CD14-positive monocyte (primary cell): ENCODE measurements at regions not wholly inside any gene's neighbourhood (a gene's known extent, or its start where the extent isn't known, plus 50 kb on each side); places are given as distances from the start of the nearest gene placed in this dataset.

Experiments used
- DNase-seq, 3 donors: peaks; one replicate each; pipeline ENCODE4 v3.0.0-alpha.2; 2011 to 2022
- H2AFZ ChIP-seq: 2 replicates; pipeline ENCODE4 v1.6.0; 2012; ENCODE audit warnings: mild to moderate bottlenecking, low read depth, low read length, inconsistent platforms; ENCODE audit not compliant: insufficient read depth, poor library complexity, severe bottlenecking
- H3K27ac ChIP-seq, 2 donors: 1 replicate in 1 of 2; 2 replicates in 1 of 2; pipeline ENCODE4 v1.5.1; 2012 to 2013; ENCODE audit warnings: low read length in 2 of 2, control low read depth in 1 of 2, inconsistent platforms in 1 of 2, low read depth in 1 of 2, mild to moderate bottlenecking in 1 of 2
- H3K27me3 ChIP-seq, 2 donors: one replicate each; pipeline versions ENCODE4 v1.6.0 to v1.6.1; 2011 to 2013; ENCODE audit warnings: low read length in 2 of 2; ENCODE audit not compliant: control insufficient read depth in 2 of 2, insufficient read depth in 2 of 2
- H3K36me3 ChIP-seq, 2 donors: replicated peaks in 1 of 2; 1 replicate in 1 of 2; 2 replicates in 1 of 2; pipeline versions ENCODE4 v1.5.1 to v1.6.1; 2012 to 2013; ENCODE audit warnings: low read length in 2 of 2, control low read depth in 1 of 2, inconsistent platforms in 1 of 2, mild to moderate bottlenecking in 1 of 2; ENCODE audit not compliant: insufficient read depth in 2 of 2, control insufficient read depth in 1 of 2
- H3K4me1 ChIP-seq, 2 donors: 1 replicate in 1 of 2; 2 replicates in 1 of 2; pipeline versions ENCODE4 v1.5.1 to v1.6.1; 2012 to 2013; ENCODE audit warnings: low read length in 2 of 2, control low read depth in 1 of 2, inconsistent platforms in 1 of 2, mild to moderate bottlenecking in 1 of 2, moderate library complexity in 1 of 2; ENCODE audit not compliant: insufficient read depth in 2 of 2, control insufficient read depth in 1 of 2
- H3K4me2 ChIP-seq: replicated peaks from 2 replicates; pipeline ENCODE3; 2012; ENCODE audit warnings: low read length, moderate library complexity, mild to moderate bottlenecking; ENCODE audit not compliant: poor library complexity, severe bottlenecking; ENCODE audit errors: extremely low read depth
- H3K4me3 ChIP-seq, 3 experiments: fragments of 200-600 bp in 1 of 3; sonication (generic) in 1 of 3; replicated peaks in 1 of 3; 1 replicate in 2 of 3; 2 replicates in 1 of 3; pipeline ENCODE4 v1.5.1; 2011 to 2013; ENCODE audit warnings: low read length in 3 of 3, mild to moderate bottlenecking in 3 of 3, control low read depth in 2 of 3, low read depth in 2 of 3, inconsistent platforms in 1 of 3, moderate library complexity in 1 of 3
- H3K79me2 ChIP-seq: 2 replicates; pipeline ENCODE4 v1.6.0; 2012; ENCODE audit warnings: mild to moderate bottlenecking, control low read depth, inconsistent platforms, low read length, moderate library complexity; ENCODE audit not compliant: insufficient read depth
- H3K9ac ChIP-seq: 2 replicates; pipeline ENCODE4 v1.6.0; 2017; ENCODE audit warnings: low read length, mild to moderate bottlenecking; ENCODE audit not compliant: insufficient read depth, poor library complexity, severe bottlenecking
- H3K9me3 ChIP-seq, 2 donors: replicated peaks in 1 of 2; 1 replicate in 1 of 2; 2 replicates in 1 of 2; pipeline versions ENCODE4 v1.5.1 to v1.6.1; 2012 to 2013; ENCODE audit warnings: low read length in 2 of 2, control low read depth in 1 of 2; ENCODE audit not compliant: control insufficient read depth in 1 of 2, insufficient read depth in 1 of 2
- H4K20me1 ChIP-seq: 2 replicates; pipeline ENCODE4 v1.6.0; 2012; ENCODE audit warnings: mild to moderate bottlenecking, low read length, control low read depth, moderate library complexity; ENCODE audit not compliant: insufficient read depth
- H3K27ac Mint-ChIP-seq, 7 donors: one replicate each; pipeline ENCODE4 v1.8.0; 2020; ENCODE audit warnings: mild to moderate bottlenecking in 7 of 7, mixed read lengths in 7 of 7, moderate library complexity in 6 of 7, inconsistent platforms in 2 of 7
- H3K27me3 Mint-ChIP-seq, 3 donors: one replicate each; pipeline ENCODE4 v1.8.0; 2021 to 2022; ENCODE audit warnings: low read depth in 3 of 3, mild to moderate bottlenecking in 3 of 3, mixed read lengths in 3 of 3, moderate library complexity in 3 of 3, inconsistent platforms in 1 of 3
- H3K36me3 Mint-ChIP-seq, 2 donors: one replicate each; pipeline ENCODE4 v1.8.0; 2020; ENCODE audit warnings: mixed read lengths in 2 of 2, inconsistent platforms in 1 of 2, mild to moderate bottlenecking in 1 of 2
- H3K4me1 Mint-ChIP-seq: one replicate; pipeline ENCODE4 v1.8.0; 2020; ENCODE audit warnings: mild to moderate bottlenecking, mixed read lengths
- H3K4me3 Mint-ChIP-seq, 2 donors: one replicate each; pipeline ENCODE4 v1.8.0; 2020; ENCODE audit warnings: mild to moderate bottlenecking in 2 of 2, mixed read lengths in 2 of 2, moderate library complexity in 1 of 2
- H3K9me3 Mint-ChIP-seq, 7 donors: one replicate each; pipeline ENCODE4 v1.8.0; 2020 to 2022; ENCODE audit warnings: mixed read lengths in 7 of 7, mild to moderate bottlenecking in 6 of 7, moderate library complexity in 6 of 7, inconsistent platforms in 2 of 7
- WGBS: methylation state at CpG from one replicate; pipeline ENCODE4 v1.1.5; 2013; ENCODE audit warnings: missing lambda C conversion rate; ENCODE audit not compliant: insufficient coverage; 5-methylcytosine and 5-hydroxymethylcytosine counted together
- intact Hi-C, 2 donors: fragments of 100-400 bp; cut with micrococcal nuclease; formaldehyde crosslinking; loops; one replicate each; pipeline versions ENCODE4 v1.15.0 to v1.15.1; 2023
- TF ChIP-seq, protein P1 (sequence below): fragments of 200-600 bp; IDR thresholded peaks from one replicate; pipeline ENCODE4 v1.8.0; 2022; ENCODE audit warnings: antibody characterized with exemption, mild to moderate bottlenecking

GRCh38 chr2:21260311-21260710, 136.5 kb downstream of the TDRD15 start:
- Mint-ChIP-seq H3K27me3 (peaks cover 1 to 8% (median 4%) of the 10 kb centered on the region in 3 donors), H3K9me3 (peaks cover 0 to 2% (median 0%) of the 10 kb centered on the region in 7 donors), H3K27ac (no peak overlapping the region), H3K36me3 (no peaks in the 10 kb centered on the region), H3K4me1 (peaks cover 20% of the 10 kb centered on the region), H3K4me3 (no peak overlapping the region)
- Histone ChIP-seq H3K9ac (no peak overlapping the region), H4K20me1 (no peaks in the 10 kb centered on the region), H3K4me1 (peaks cover 18 to 19% of the 10 kb centered on the region in 2 donors), H3K27ac (no peak overlapping the region), H3K79me2 (no peaks in the 10 kb centered on the region), H3K4me2 (no peak overlapping the region), H3K4me3 (no peak overlapping the region), H2AFZ (no peak overlapping the region), H3K9me3 (no peaks in the 10 kb centered on the region), H3K36me3 (no peaks in the 10 kb centered on the region), H3K27me3 (no peaks in the 10 kb centered on the region)
- DNase-seq = no peak
- TF ChIP-seq, protein P1, sequence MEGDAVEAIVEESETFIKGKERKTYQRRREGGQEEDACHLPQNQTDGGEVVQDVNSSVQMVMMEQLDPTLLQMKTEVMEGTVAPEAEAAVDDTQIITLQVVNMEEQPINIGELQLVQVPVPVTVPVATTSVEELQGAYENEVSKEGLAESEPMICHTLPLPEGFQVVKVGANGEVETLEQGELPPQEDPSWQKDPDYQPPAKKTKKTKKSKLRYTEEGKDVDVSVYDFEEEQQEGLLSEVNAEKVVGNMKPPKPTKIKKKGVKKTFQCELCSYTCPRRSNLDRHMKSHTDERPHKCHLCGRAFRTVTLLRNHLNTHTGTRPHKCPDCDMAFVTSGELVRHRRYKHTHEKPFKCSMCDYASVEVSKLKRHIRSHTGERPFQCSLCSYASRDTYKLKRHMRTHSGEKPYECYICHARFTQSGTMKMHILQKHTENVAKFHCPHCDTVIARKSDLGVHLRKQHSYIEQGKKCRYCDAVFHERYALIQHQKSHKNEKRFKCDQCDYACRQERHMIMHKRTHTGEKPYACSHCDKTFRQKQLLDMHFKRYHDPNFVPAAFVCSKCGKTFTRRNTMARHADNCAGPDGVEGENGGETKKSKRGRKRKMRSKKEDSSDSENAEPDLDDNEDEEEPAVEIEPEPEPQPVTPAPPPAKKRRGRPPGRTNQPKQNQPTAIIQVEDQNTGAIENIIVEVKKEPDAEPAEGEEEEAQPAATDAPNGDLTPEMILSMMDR = no peak
- intact Hi-C loops = no loop called here
- WGBS = 92% methylated on average over 3 of the region's 3 CpGs

DNA sequence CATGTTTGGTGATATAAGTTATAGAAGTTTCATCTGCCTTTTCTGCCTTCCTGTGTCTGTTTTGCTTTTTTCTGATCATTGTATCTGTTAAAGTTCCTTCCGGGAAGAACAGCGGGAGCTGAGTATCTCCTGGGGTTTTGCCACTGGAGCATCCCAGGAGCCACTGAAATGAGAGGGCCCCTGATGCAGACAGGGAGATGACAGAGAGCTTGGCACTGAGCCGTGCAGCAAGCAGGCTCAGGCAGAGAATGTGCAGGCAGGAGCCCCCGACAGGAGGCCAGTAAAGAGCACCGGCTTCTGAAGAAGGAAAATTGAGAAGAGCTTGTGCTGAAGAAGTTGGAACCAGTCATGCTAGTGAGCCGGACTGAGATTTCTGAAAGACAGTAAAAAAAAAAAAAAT, 137.8 kb downstream of the TDRD15 start:
- H3K4me3 ChIP-seq = no peak overlapping the region
- no peak overlapping the region for H2AFZ ChIP-seq
- no peaks in the 10 kb centered on the region for H4K20me1 ChIP-seq
- no peaks in the 10 kb centered on the region for H3K9me3 ChIP-seq
- no peak for DNase-seq
- no peaks in the 10 kb centered on the region for H3K79me2 ChIP-seq
- no peak overlapping the region for H3K4me2 ChIP-seq
- Mint-ChIP-seq H3K36me3 (no peaks in the 10 kb centered on the region), H3K27ac (peak overlapping the region in 2 of 7 donors; percentile 58 to 64), H3K27me3 (peaks cover 1 to 8% (median 4%) of the 10 kb centered on the region in 3 donors), H3K4me1 (peaks cover 8% of the 10 kb centered on the region), H3K4me3 (no peak overlapping the region), H3K9me3 (peaks cover 0 to 4% (median 0%) of the 10 kb centered on the region in 7 donors)
- H3K9ac ChIP-seq = no peak overlapping the region
- peaks cover 6% of the 10 kb centered on the region in 2 donors for H3K4me1 ChIP-seq
- intact Hi-C loops = no loop called here
- no peak overlapping the region for H3K27ac ChIP-seq
- TF ChIP-seq, protein P1 = no peak
- H3K36me3 ChIP-seq = no peaks in the 10 kb centered on the region
- WGBS = 94% methylated on average over 2 of the region's 6 CpGs
- no peaks in the 10 kb centered on the region for H3K27me3 ChIP-seq
